ENCODE measurements at regions not wholly inside any gene's neighbourhood (a gene's known extent, or its start where the extent isn't known, plus 50 kb on each side); places are given as distances from the start of the nearest gene placed in this dataset.

DNA sequence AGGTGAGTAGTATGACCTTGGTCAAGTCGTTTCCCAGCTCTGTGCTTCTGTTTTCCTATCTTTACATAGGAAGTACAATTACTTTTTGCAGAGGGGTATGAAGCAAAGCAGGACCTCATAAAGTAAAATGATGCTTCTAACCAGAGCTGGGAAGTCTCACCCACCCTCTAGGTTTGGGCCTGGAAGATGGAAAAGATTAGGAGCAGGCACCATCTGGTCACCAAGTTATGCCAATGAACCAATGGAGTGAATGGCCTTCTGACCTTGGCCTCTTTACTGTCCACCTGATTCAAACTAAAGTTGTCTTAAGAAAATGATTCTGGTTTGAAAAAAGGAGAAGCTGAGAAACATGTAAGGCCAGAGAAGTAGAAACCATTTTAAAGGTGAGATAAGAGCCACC lies 68.9 kb upstream of the CTNNBL1 start:
- TF ChIP-seq, protein P1, sequence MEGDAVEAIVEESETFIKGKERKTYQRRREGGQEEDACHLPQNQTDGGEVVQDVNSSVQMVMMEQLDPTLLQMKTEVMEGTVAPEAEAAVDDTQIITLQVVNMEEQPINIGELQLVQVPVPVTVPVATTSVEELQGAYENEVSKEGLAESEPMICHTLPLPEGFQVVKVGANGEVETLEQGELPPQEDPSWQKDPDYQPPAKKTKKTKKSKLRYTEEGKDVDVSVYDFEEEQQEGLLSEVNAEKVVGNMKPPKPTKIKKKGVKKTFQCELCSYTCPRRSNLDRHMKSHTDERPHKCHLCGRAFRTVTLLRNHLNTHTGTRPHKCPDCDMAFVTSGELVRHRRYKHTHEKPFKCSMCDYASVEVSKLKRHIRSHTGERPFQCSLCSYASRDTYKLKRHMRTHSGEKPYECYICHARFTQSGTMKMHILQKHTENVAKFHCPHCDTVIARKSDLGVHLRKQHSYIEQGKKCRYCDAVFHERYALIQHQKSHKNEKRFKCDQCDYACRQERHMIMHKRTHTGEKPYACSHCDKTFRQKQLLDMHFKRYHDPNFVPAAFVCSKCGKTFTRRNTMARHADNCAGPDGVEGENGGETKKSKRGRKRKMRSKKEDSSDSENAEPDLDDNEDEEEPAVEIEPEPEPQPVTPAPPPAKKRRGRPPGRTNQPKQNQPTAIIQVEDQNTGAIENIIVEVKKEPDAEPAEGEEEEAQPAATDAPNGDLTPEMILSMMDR (IDR thresholded peaks at IDR 0.05): no peak
- no peak for TF ChIP-seq ZFX (IDR thresholded peaks at IDR 0.05; ENCODE audit: borderline replicate concordance)
